Fibroblast of the aortic adventitia (primary cell): ENCODE measurements at regions not wholly inside any gene's neighbourhood (a gene's known extent, or its start where the extent isn't known, plus 50 kb on each side); places are given as distances from the start of the nearest gene placed in this dataset.

Experiments
- DNase-seq: peaks from one replicate; pipeline ENCODE4 v3.0.0-alpha.2; 2010; ENCODE audit warnings: low read depth
- H3K4me3 ChIP-seq: 2 replicates; pipeline ENCODE4 v1.5.1; 2011; ENCODE audit warnings: low read depth, mild to moderate bottlenecking, control low read depth, low read length, moderate library complexity
- CTCF ChIP-seq: IDR thresholded peaks from 2 replicates; pipeline ENCODE4 v1.5.1; 2011; ENCODE audit warnings: mild to moderate bottlenecking, low read length, control low read depth, inconsistent platforms; ENCODE audit not compliant: insufficient read depth

- no peak for DNase-seq
- TF ChIP-seq CTCF = no peak
- H3K4me3 ChIP-seq = no peak overlapping the region
These were observed 240.8 kb upstream of the TMPO start for GRCh38 chr12:98274430-98275130.

GRCh38 chr12:98275131-98275475 lies 240.3 kb upstream of the TMPO start:
- TF ChIP-seq CTCF = no peak
- H3K4me3 ChIP-seq = no peak overlapping the region
- no peak for DNase-seq

GRCh38 chr12:98280152-98280551 lies 235.2 kb upstream of the TMPO start:
- DNase-seq = no peak
- no peak for TF ChIP-seq CTCF
- no peak overlapping the region for H3K4me3 ChIP-seq

GRCh38 chr12:98280621-98281020 lies 234.8 kb upstream of the TMPO start:
- H3K4me3 ChIP-seq = no peak overlapping the region
- no peak for TF ChIP-seq CTCF
- no peak for DNase-seq

GRCh38 chr12:98291828-98292227 lies 223.6 kb upstream of the TMPO start:
- no peak for DNase-seq
- H3K4me3 ChIP-seq = no peak overlapping the region
- TF ChIP-seq CTCF = no peak

GRCh38 chr12:98294051-98294805 lies 221.2 kb upstream of the TMPO start:
- no peak for DNase-seq
- no peak overlapping the region for H3K4me3 ChIP-seq
- no peak for TF ChIP-seq CTCF
